Kidney capillary endothelial cell (primary cell): ENCODE measurements at regions not wholly inside any gene's neighbourhood (a gene's known extent, or its start where the extent isn't known, plus 50 kb on each side); places are given as distances from the start of the nearest gene placed in this dataset.
A peak's percentile ranks its signal among the peaks of the same experiment; 100 is the strongest.
"Not testable (repeated sequence)": the region's sequence is repeated elsewhere in the genome, so short reads cannot be mapped to it uniquely, and the experiment has no call there.

Experiments
- DNase-seq: peaks from one replicate; pipeline ENCODE4 v3.0.0-alpha.2; 2018; ENCODE audit warnings: low spot score

GRCh38 chr3:96324087-96324486, 490.3 kb upstream of the EPHA6 start:
- no peak for DNase-seq

GRCh38 chr3:96330795-96331194, 483.6 kb upstream of the EPHA6 start:
- DNase-seq, result no peak

- DNase-seq, result peak; percentile 12
Observed at GRCh38 chr3:96331341-96331740, 483.1 kb upstream of the EPHA6 start.

- no peak for DNase-seq
Observed at GRCh38 chr3:96334779-96335178, 479.6 kb upstream of the EPHA6 start.

GRCh38 chr3:96347289-96347688, 467.1 kb upstream of the EPHA6 start:
- DNase-seq, result no peak

GRCh38 chr3:96351598-96351997, 462.8 kb upstream of the EPHA6 start:
- peak; percentile 9 for DNase-seq

DNA sequence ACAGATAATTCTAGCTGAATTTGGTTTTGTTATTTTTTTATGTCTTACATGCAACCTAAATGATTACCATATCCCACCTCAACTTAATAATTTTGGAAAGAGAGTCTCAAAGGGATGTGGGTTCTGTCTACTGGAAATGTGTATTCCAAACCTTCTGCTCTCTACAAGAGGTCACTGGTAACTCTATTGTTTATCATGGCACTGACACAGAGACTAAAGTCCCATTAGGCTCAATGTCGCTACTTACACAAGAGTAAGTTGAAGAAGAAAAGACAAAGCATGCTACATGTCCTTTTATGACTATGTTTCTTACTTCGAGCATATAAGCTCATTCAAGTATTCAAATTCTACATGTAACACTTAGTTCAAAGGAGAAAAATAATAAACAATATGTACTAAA, 460.3 kb upstream of the EPHA6 start:
- DNase-seq, result no peak

DNA sequence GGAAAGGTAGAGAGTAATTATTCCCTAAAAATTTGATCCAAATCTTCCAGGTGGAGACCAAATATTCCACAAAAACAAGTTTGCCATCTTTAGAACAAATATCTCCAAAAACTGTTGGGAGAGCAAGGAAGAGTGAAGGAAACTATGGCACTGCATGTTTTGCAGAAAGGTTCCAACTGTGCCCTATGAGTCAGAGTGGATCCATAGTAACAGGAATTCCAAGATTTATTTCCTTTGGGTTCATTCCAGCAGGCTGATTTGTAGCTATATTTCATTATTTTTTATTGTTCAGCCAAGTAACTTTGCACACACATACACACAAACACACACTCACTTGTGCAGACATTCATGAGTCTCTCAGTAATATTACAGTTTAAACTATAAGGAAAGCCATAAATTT, 459.7 kb upstream of the EPHA6 start:
- DNase-seq, result peak; percentile 26

DNA sequence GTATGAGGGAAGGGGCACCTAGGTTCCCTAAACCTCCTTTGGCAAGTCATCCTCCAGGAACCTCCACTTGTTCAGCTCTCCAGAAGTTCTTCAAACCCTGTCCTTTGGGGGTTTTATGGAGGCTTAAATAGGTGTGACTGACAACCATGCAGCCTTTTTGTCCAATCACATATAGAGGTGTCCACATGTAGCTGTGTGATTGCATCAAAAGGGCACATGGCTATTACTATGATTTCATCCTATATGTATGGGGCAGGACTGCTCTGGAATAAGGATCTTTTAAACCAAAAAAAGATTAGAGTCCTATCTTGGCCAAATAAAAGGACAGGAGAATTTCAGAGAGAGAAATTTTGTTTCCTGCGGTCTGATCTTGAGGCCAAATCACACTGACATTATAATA, 453.2 kb upstream of the EPHA6 start:
- DNase-seq, result no peak

DNA sequence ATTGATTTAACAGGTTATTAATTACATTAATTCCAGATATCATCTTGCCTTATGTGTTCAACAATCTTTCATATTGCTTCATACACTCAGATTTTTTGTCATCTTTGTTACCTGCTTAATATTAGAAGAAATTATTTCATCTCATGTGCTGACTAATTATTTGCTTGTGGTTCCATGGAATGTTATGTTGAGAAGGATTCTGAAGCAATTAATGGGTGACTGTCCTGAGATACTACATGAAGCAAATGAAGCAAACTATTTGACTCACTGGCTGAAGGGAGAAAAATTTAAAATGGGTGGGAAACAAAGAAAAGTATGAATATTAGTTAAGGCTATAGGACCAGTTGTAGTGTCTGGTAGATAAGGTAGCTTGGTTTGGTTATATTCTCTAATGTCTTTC, 443.8 kb upstream of the EPHA6 start:
- DNase-seq, result no peak

GRCh38 chr3:96410006-96410730, 404.2 kb upstream of the EPHA6 start:
- no peak for DNase-seq

GRCh38 chr3:96416549-96417255, 397.7 kb upstream of the EPHA6 start:
- DNase-seq, result no peak

DNA sequence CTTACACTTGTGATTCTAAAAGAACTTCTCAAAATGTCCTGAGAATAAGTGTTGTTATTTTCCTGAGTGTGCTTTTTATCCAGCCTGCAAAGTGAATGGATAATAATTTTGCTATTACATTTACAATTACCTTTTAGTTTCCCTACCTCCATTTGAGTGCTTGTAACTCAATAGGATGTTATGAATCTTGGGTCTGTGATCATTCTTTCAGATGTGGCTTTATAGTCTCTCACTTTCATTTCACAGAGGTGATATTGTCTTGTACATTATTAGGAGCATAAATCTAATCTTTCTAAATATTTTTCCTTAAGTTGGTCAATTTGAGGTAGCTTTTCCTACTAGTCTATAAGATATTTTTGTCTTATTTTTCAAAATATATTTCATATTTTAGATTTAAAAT, 386.3 kb upstream of the EPHA6 start:
- no peak for DNase-seq

GRCh38 chr3:96430079-96430478, 384.3 kb upstream of the EPHA6 start:
- no peak for DNase-seq

- no peak for DNase-seq
Observed at GRCh38 chr3:96434651-96435050, 379.7 kb upstream of the EPHA6 start.

DNA sequence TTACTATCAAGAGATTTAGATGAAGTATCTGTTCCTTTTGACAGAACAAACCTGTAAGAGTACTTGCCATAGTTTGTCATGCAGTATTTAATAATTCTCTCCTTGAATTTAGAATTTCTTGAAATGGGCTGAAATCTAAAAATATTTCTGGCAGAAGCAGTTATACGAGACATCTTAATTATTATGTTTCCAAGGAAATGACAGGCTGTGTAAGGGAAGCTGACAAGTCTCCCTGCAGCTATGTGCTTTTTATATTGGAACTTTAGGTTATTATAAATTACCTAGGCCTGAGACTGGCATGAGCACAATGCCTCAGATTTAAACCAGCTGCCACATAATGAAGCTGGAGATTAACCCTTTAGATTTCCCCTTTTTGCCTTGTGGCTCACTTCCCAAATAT, 365.0 kb upstream of the EPHA6 start:
- DNase-seq, result no peak

DNA sequence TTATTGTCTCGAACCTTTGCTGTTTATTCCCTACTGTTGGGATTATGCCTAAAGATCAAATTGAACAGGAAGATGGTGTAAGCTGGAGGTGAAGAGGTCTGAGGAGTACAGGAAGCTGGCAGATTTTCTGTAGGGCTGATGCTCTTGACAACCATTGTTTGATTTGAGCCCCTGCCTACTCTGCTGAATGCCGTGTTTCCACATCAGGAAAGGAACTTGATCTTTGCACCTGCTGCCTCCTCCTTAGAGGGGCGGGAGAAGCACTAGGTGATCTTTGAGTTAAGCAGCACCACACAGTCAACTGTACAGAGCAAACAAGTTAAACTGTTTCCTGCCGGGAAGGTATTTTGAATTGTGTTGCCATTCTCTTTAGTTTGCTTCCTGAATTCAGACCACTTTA, 364.6 kb upstream of the EPHA6 start:
- DNase-seq, result peak; percentile 31

DNA sequence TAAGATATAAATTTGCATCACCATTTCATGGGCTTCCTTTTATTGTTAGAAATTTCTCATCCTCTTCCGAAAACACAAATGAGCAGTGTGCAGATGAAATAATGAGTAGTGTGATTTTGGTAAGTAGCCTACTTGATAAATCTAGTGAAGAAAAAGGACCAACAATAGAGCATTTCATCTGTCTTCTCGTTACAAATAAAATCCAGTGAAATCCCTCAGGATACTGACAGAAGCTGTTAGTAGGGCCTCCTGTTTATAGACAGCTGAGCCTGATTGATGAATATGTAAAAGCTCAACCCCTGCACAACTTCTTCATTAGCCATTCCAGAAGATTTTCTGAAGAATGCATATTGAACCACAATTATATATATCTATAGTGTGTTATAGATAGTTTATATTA, 363.7 kb upstream of the EPHA6 start:
- no peak for DNase-seq

DNA sequence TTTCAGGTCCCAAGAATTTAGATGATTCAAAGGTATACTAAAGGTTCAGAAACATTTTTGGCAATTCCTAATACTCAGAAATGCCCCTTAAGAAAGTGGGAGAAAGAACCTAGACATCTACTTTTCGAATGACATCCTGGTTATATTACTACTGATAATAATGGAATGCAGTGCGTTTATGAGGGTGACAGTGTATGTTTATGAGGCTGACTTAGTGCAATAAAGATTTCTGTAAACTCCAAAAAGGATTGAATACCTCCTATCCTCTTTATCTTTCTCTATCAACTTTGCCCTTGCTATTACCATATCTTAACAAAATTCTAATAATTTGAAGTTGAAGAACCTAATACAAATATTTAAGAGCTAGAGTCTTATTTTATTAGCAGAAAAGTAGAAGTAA, 348.9 kb upstream of the EPHA6 start:
- DNase-seq, result no peak

DNA sequence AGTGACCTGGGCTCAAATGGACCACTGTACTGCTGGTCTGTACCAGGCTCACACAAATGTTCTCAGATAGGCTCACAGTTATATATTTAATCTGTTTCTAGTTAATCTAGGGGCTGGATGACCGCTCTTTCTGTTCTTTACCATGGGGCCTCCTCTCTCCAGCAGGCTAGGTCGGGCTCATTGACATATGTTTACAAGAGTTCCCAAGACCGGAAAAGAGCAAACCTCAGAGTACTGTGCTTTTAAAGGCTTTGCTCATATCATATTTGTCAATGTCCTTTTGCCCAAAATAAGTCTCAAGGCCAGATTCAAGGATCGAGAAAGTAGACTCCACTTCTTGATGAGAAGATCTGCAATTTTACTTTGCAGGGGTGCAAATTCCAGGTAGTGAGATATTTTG, 348.0 kb upstream of the EPHA6 start:
- DNase-seq, result no peak

- DNase-seq, result no peak
Observed at GRCh38 chr3:96467639-96468038, 346.8 kb upstream of the EPHA6 start.

DNA sequence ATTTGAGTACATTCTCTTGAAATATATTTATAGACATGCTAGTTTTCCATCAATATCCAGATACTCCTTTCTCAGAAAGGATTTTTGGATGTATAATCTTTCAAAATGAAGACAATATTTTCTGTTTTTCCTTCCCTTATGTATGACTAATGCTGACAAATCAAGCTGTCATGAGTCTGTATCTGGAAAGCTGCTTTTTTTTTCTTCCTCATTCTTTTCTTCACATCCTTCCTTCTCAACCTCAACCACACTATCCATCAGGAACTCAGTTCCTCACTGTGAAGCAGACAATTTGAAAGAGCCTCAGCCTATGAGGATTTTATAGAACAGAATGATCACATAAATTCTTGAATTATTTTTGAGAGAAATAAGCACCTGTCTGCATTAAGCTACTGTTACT, 335.9 kb upstream of the EPHA6 start:
- DNase-seq, result no peak

GRCh38 chr3:96480881-96481280, 333.5 kb upstream of the EPHA6 start:
- DNase-seq, result no peak

- DNase-seq, result not testable (repeated sequence)
Observed at GRCh38 chr3:96483191-96483590, 331.2 kb upstream of the EPHA6 start.
